ENCODE measurements at regions not wholly inside any gene's neighbourhood (a gene's known extent, or its start where the extent isn't known, plus 50 kb on each side); places are given as distances from the start of the nearest gene placed in this dataset.

GRCh38 chr16:64475627-64476351, 646.1 kb downstream of the CDH11 start:
- H4K91ac ChIP-seq (ENCODE audit: low read depth, low read length, poor library complexity) = no peak overlapping the region
- H3K36me3 ChIP-seq (replicated peaks in 1 of 2; ENCODE audit: control insufficient read depth in 2 of 2, insufficient read depth in 2 of 2, low read length in 2 of 2) = no peaks in the 10 kb centered on the region
- peak overlapping the region; percentile 73 for H2AFZ ChIP-seq (ENCODE audit: low read length)
- no peak overlapping the region for H3K27ac ChIP-seq (replicated peaks; ENCODE audit: low read length)
- H2BK120ac ChIP-seq (ENCODE audit: low read depth, low read length) = no peak overlapping the region
- peaks cover 0 to 2% of the 10 kb centered on the region in 2 donors for H3K4me1 ChIP-seq (ENCODE audit: control insufficient read depth in 2 of 2, insufficient read depth in 1 of 2, low read depth in 1 of 2, low read length in 2 of 2)
- no peak overlapping the region for H3K14ac ChIP-seq (ENCODE audit: low read length)
- H3K79me1 ChIP-seq (ENCODE audit: low read depth, low read length) = no peaks in the 10 kb centered on the region
- no peak overlapping the region for H3K23ac ChIP-seq (ENCODE audit: low read depth, low read length, poor library complexity)
- no peaks in the 10 kb centered on the region for H3K9me3 ChIP-seq (replicated peaks in 1 of 2; ENCODE audit: control insufficient read depth in 2 of 2, insufficient read depth in 1 of 2, low read depth in 1 of 2, low read length in 2 of 2)
- H2BK15ac ChIP-seq (ENCODE audit: low read length) = no peak overlapping the region
- H4K8ac ChIP-seq (ENCODE audit: low read depth, low read length) = no peak overlapping the region
- H3K4ac ChIP-seq (ENCODE audit: low read length) = no peak overlapping the region
- no peak for DNase-seq (ENCODE audit: low spot score)
- H3K18ac ChIP-seq (ENCODE audit: low read length) = no peak overlapping the region
- no peak overlapping the region for H2AK5ac ChIP-seq (ENCODE audit: low read depth, low read length)
- no peak overlapping the region for H3K9ac ChIP-seq (ENCODE audit: low read depth, low read length, poor library complexity)
- no peaks in the 10 kb centered on the region for H3K27me3 ChIP-seq (ENCODE audit: control insufficient read depth in 3 of 3, insufficient read depth in 3 of 3, low read depth in 1 of 3, low read length in 3 of 3)
- no peak overlapping the region for H3K4me2 ChIP-seq (ENCODE audit: insufficient read depth, low read length, poor library complexity, severe bottlenecking)
- no CpG with 5 or more reads among the region's 11 CpGs for WGBS, 2 donors (ENCODE audit: extremely low coverage in 2 of 2, insufficient read length in 2 of 2, insufficient replicate concordance in 1 of 2)
- no peak overlapping the region for H3K4me3 ChIP-seq (ENCODE audit: low read length in 2 of 2)
- H2BK5ac ChIP-seq (ENCODE audit: low read length) = no peak overlapping the region
- no peak overlapping the region for H2BK12ac ChIP-seq (ENCODE audit: low read length)

- no peak overlapping the region for H3K14ac ChIP-seq (ENCODE audit: low read length)
- no peak overlapping the region for H2BK120ac ChIP-seq (ENCODE audit: low read depth, low read length)
- H3K9ac ChIP-seq (ENCODE audit: low read depth, low read length, poor library complexity) = no peak overlapping the region
- H3K9me3 ChIP-seq (replicated peaks in 1 of 2; ENCODE audit: control insufficient read depth in 2 of 2, insufficient read depth in 1 of 2, low read depth in 1 of 2, low read length in 2 of 2) = no peaks in the 10 kb centered on the region
- DNase-seq (ENCODE audit: low spot score) = no peak
- H3K23ac ChIP-seq (ENCODE audit: low read depth, low read length, poor library complexity) = no peak overlapping the region
- no peak overlapping the region for H2BK15ac ChIP-seq (ENCODE audit: low read length)
- H3K36me3 ChIP-seq (replicated peaks in 1 of 2; ENCODE audit: control insufficient read depth in 2 of 2, insufficient read depth in 2 of 2, low read length in 2 of 2) = no peaks in the 10 kb centered on the region
- no peak overlapping the region for H3K18ac ChIP-seq (ENCODE audit: low read length)
- no peak overlapping the region for H2BK12ac ChIP-seq (ENCODE audit: low read length)
- no peak overlapping the region for H3K4me2 ChIP-seq (ENCODE audit: insufficient read depth, low read length, poor library complexity, severe bottlenecking)
- H3K4ac ChIP-seq (ENCODE audit: low read length) = no peak overlapping the region
- no peak overlapping the region for H2AK5ac ChIP-seq (ENCODE audit: low read depth, low read length)
- H3K27me3 ChIP-seq (ENCODE audit: control insufficient read depth in 3 of 3, insufficient read depth in 3 of 3, low read depth in 1 of 3, low read length in 3 of 3) = no peaks in the 10 kb centered on the region
- H4K8ac ChIP-seq (ENCODE audit: low read depth, low read length) = no peak overlapping the region
- H2AFZ ChIP-seq (ENCODE audit: low read length) = no peak overlapping the region
- no peak overlapping the region for H2BK5ac ChIP-seq (ENCODE audit: low read length)
- H3K4me1 ChIP-seq (ENCODE audit: control insufficient read depth in 2 of 2, insufficient read depth in 1 of 2, low read depth in 1 of 2, low read length in 2 of 2) = no peaks in the 10 kb centered on the region
- H3K79me1 ChIP-seq (ENCODE audit: low read depth, low read length) = no peaks in the 10 kb centered on the region
- H4K91ac ChIP-seq (ENCODE audit: low read depth, low read length, poor library complexity) = no peak overlapping the region
- no peak overlapping the region for H3K4me3 ChIP-seq (ENCODE audit: low read length in 2 of 2)
- no CpG with 5 or more reads among the region's 2 CpGs for WGBS, 2 donors (ENCODE audit: extremely low coverage in 2 of 2, insufficient read length in 2 of 2, insufficient replicate concordance in 1 of 2)
- H3K27ac ChIP-seq (replicated peaks; ENCODE audit: low read length) = no peak overlapping the region
These were observed 650.9 kb downstream of the CDH11 start for GRCh38 chr16:64470916-64471315.

GRCh38 chr16:64469906-64470702, 651.8 kb downstream of the CDH11 start:
- Histone ChIP-seq H4K91ac (ENCODE audit: low read depth, low read length, poor library complexity) (no peak overlapping the region), H3K79me1 (ENCODE audit: low read depth, low read length) (no peaks in the 10 kb centered on the region), H3K18ac (ENCODE audit: low read length) (no peak overlapping the region), H3K36me3 (replicated peaks in 1 of 2; ENCODE audit: control insufficient read depth in 2 of 2, insufficient read depth in 2 of 2, low read length in 2 of 2) (no peaks in the 10 kb centered on the region), H3K27ac (replicated peaks; ENCODE audit: low read length) (no peak overlapping the region), H3K9ac (ENCODE audit: low read depth, low read length, poor library complexity) (no peak overlapping the region), H3K4ac (ENCODE audit: low read length) (no peak overlapping the region), H3K14ac (ENCODE audit: low read length) (no peak overlapping the region), H2BK15ac (ENCODE audit: low read length) (no peak overlapping the region), H3K27me3 (ENCODE audit: control insufficient read depth in 3 of 3, insufficient read depth in 3 of 3, low read depth in 1 of 3, low read length in 3 of 3) (no peaks in the 10 kb centered on the region), H3K4me3 (ENCODE audit: low read length in 2 of 2) (no peak overlapping the region), H2BK5ac (ENCODE audit: low read length) (no peak overlapping the region), H2AK5ac (ENCODE audit: low read depth, low read length) (no peak overlapping the region), H3K4me1 (ENCODE audit: control insufficient read depth in 2 of 2, insufficient read depth in 1 of 2, low read depth in 1 of 2, low read length in 2 of 2) (no peaks in the 10 kb centered on the region), H4K8ac (ENCODE audit: low read depth, low read length) (no peak overlapping the region), H3K23ac (ENCODE audit: low read depth, low read length, poor library complexity) (no peak overlapping the region), H3K4me2 (ENCODE audit: insufficient read depth, low read length, poor library complexity, severe bottlenecking) (no peak overlapping the region), H3K9me3 (replicated peaks in 1 of 2; ENCODE audit: control insufficient read depth in 2 of 2, insufficient read depth in 1 of 2, low read depth in 1 of 2, low read length in 2 of 2) (no peaks in the 10 kb centered on the region), H2AFZ (ENCODE audit: low read length) (no peak overlapping the region), H2BK12ac (ENCODE audit: low read length) (no peak overlapping the region), H2BK120ac (ENCODE audit: low read depth, low read length) (no peak overlapping the region)
- WGBS, 2 donors (ENCODE audit: extremely low coverage in 2 of 2, insufficient read length in 2 of 2, insufficient replicate concordance in 1 of 2) = no CpG with 5 or more reads among the region's 2 CpGs
- DNase-seq (ENCODE audit: low spot score) = no peak

GRCh38 chr16:64469351-64469750, 652.5 kb downstream of the CDH11 start:
- Histone ChIP-seq H3K4me2 (ENCODE audit: insufficient read depth, low read length, poor library complexity, severe bottlenecking) (no peak overlapping the region), H3K27me3 (ENCODE audit: control insufficient read depth in 3 of 3, insufficient read depth in 3 of 3, low read depth in 1 of 3, low read length in 3 of 3) (no peaks in the 10 kb centered on the region), H3K4ac (ENCODE audit: low read length) (no peak overlapping the region)

More at GRCh38 chr16:64469351-64469750, 652.5 kb downstream of the CDH11 start:
- Histone ChIP-seq H3K27ac (replicated peaks; ENCODE audit: low read length) (no peak overlapping the region), H3K4me1 (ENCODE audit: control insufficient read depth in 2 of 2, insufficient read depth in 1 of 2, low read depth in 1 of 2, low read length in 2 of 2) (no peaks in the 10 kb centered on the region), H2AK5ac (ENCODE audit: low read depth, low read length) (no peak overlapping the region), H4K91ac (ENCODE audit: low read depth, low read length, poor library complexity) (no peak overlapping the region), H3K9ac (ENCODE audit: low read depth, low read length, poor library complexity) (no peak overlapping the region), H3K4me3 (ENCODE audit: low read length in 2 of 2) (no peak overlapping the region), H3K79me1 (ENCODE audit: low read depth, low read length) (no peaks in the 10 kb centered on the region), H2AFZ (ENCODE audit: low read length) (no peak overlapping the region), H3K18ac (ENCODE audit: low read length) (no peak overlapping the region), H2BK120ac (ENCODE audit: low read depth, low read length) (no peak overlapping the region), H3K23ac (ENCODE audit: low read depth, low read length, poor library complexity) (no peak overlapping the region), H2BK12ac (ENCODE audit: low read length) (no peak overlapping the region), H3K14ac (ENCODE audit: low read length) (no peak overlapping the region), H3K9me3 (replicated peaks in 1 of 2; ENCODE audit: control insufficient read depth in 2 of 2, insufficient read depth in 1 of 2, low read depth in 1 of 2, low read length in 2 of 2) (no peaks in the 10 kb centered on the region), H3K36me3 (replicated peaks in 1 of 2; ENCODE audit: control insufficient read depth in 2 of 2, insufficient read depth in 2 of 2, low read length in 2 of 2) (no peaks in the 10 kb centered on the region), H2BK5ac (ENCODE audit: low read length) (no peak overlapping the region), H4K8ac (ENCODE audit: low read depth, low read length) (no peak overlapping the region), H2BK15ac (ENCODE audit: low read length) (no peak overlapping the region)
- DNase-seq (ENCODE audit: low spot score) = no peak
- WGBS, 2 donors (ENCODE audit: extremely low coverage in 2 of 2, insufficient read length in 2 of 2, insufficient replicate concordance in 1 of 2) = no CpG with 5 or more reads among the region's 1 CpG
